Neutrophil (primary cell): ENCODE measurements at regions not wholly inside any gene's neighbourhood (a gene's known extent, or its start where the extent isn't known, plus 50 kb on each side); places are given as distances from the start of the nearest gene placed in this dataset.

Experiments
- H3K27ac ChIP-seq: fragments of 200-600 bp; sonication (generic); 2 replicates; pipeline ENCODE4 v1.5.1; 2016; ENCODE audit warnings: mild to moderate bottlenecking, moderate library complexity
- H3K27me3 ChIP-seq: fragments of 200-600 bp; sonication (generic); 2 replicates; pipeline ENCODE4 v1.6.0; 2016; ENCODE audit warnings: mild to moderate bottlenecking
- H3K36me3 ChIP-seq: fragments of 200-600 bp; sonication (generic); 2 replicates; pipeline ENCODE4 v1.5.1; 2017
- H3K4me1 ChIP-seq, 2 experiments: fragments of 200-600 bp in 1 of 2; sonication (generic) in 1 of 2; 1 replicate in 1 of 2; 2 replicates in 1 of 2; pipeline versions ENCODE4 v1.5.1 to v1.6.1; 2013 to 2016; ENCODE audit warnings: low read depth in 1 of 2, low read length in 1 of 2, mild to moderate bottlenecking in 1 of 2, moderate library complexity in 1 of 2; ENCODE audit not compliant: control insufficient read depth in 1 of 2, insufficient read depth in 1 of 2
- H3K4me3 ChIP-seq, 2 experiments: fragments of 200-600 bp in 1 of 2; sonication (generic) in 1 of 2; 1 replicate in 1 of 2; 2 replicates in 1 of 2; pipeline ENCODE4 v1.5.1; 2013 to 2016; ENCODE audit warnings: low read depth in 1 of 2, low read length in 1 of 2, mild to moderate bottlenecking in 1 of 2, moderate library complexity in 1 of 2
- H3K9me3 ChIP-seq: fragments of 200-600 bp; sonication (generic); 2 replicates; pipeline ENCODE4 v1.5.1; 2016
- TF ChIP-seq, protein P1 (sequence below): fragments of 200-600 bp; sonication (generic); IDR thresholded peaks from 2 replicates; pipeline ENCODE4 v1.5.1; 2016; ENCODE audit warnings: antibody characterized with exemption

DNA sequence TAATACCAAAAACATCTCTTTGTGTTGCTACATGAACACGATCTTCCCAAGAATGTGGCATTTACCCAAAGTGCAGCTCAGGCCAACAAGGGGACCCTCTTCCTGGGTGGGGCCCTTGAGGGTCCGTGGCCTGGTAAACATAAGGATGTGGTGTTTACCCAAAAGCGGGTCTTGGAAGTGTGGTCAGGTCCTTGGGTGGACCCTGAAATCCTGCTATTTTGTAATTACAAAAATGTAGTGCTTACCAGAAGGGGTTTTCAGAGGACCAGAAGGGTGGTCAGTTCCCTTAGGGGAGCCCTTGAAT, 87.8 kb upstream of the PRDM11 start:
- TF ChIP-seq, protein P1, sequence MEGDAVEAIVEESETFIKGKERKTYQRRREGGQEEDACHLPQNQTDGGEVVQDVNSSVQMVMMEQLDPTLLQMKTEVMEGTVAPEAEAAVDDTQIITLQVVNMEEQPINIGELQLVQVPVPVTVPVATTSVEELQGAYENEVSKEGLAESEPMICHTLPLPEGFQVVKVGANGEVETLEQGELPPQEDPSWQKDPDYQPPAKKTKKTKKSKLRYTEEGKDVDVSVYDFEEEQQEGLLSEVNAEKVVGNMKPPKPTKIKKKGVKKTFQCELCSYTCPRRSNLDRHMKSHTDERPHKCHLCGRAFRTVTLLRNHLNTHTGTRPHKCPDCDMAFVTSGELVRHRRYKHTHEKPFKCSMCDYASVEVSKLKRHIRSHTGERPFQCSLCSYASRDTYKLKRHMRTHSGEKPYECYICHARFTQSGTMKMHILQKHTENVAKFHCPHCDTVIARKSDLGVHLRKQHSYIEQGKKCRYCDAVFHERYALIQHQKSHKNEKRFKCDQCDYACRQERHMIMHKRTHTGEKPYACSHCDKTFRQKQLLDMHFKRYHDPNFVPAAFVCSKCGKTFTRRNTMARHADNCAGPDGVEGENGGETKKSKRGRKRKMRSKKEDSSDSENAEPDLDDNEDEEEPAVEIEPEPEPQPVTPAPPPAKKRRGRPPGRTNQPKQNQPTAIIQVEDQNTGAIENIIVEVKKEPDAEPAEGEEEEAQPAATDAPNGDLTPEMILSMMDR, result no peak
- Histone ChIP-seq H3K4me1 (peaks cover 20 to 32% of the 10 kb centered on the region in 2 experiments), H3K36me3 (no peaks in the 10 kb centered on the region), H3K9me3 (no peaks in the 10 kb centered on the region), H3K27me3 (no peaks in the 10 kb centered on the region), H3K4me3 (no peak overlapping the region), H3K27ac (no peak overlapping the region)

DNA sequence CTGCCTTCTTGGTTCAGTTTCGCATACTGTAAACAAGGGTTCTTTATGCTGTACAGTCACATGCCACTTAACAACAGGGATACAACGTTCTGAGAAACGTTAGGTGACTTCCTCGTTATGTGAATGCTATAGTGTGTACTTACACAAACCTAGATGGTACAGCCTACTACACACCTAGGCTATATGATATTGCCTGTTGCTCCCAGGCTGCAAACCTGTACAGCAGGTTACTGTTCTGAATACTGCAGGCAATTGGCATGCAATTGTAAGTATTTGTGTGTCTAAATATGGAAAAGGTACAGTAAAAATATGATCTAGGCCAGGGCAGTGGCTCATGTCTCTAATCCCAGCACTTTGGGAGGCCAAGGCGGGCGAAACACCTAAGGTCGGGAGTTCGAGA, 85.7 kb upstream of the PRDM11 start:
- Histone ChIP-seq H3K4me3 (no peak overlapping the region), H3K9me3 (no peaks in the 10 kb centered on the region), H3K4me1 (peaks cover 25 to 32% of the 10 kb centered on the region in 2 experiments), H3K27me3 (no peaks in the 10 kb centered on the region), H3K27ac (peak overlapping the region; percentile 69), H3K36me3 (no peaks in the 10 kb centered on the region)
- TF ChIP-seq, protein P1, result no peak

DNA sequence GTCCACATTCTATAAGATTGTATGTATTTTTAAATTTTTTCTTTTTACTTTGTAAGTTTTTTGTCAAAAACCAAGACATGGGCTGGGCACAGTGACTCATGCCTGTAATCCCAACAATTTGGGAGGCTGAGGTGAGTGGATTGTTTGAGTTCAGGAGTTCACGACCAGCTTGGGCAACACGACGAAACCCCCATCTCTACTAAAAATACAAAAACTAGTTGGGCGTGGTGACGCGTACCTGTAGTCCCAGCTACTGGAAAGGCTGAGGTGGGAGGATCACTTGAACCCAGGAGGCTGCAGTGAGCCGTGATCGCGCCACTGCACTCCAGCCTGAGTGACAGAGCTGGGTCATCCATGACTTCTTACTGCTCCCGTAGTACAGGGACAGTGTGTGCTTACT, 84.8 kb upstream of the PRDM11 start:
- TF ChIP-seq, protein P1, result no peak
- Histone ChIP-seq H3K4me3 (no peak overlapping the region), H3K4me1 (peaks cover 25 to 32% of the 10 kb centered on the region in 2 experiments), H3K9me3 (no peaks in the 10 kb centered on the region), H3K27me3 (no peaks in the 10 kb centered on the region), H3K36me3 (no peaks in the 10 kb centered on the region), H3K27ac (no peak overlapping the region)

DNA sequence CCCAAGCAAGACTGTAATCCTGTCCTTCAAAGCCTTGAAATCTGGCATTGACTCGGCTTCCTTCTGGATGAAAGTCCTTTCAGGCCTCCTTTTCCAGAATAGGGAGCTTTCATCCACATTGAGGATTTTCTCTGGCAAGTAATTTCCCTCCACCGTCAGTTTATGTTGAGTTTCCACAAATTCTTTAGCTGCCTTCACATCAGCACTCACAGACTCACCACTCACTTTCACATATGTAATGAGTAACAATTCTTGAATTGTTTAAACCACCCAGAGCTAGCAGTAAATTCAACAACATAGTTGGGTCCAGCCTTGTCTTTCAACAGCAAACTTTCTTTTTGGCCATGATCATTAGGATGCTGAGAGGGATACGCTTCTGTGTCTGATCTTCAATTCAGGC, 84.3 kb upstream of the PRDM11 start:
- TF ChIP-seq, protein P1, result no peak
- Histone ChIP-seq H3K4me1 (peaks cover 25 to 32% of the 10 kb centered on the region in 2 experiments), H3K27ac (peak overlapping the region; percentile 4), H3K4me3 (no peak overlapping the region), H3K27me3 (no peaks in the 10 kb centered on the region), H3K36me3 (no peaks in the 10 kb centered on the region), H3K9me3 (no peaks in the 10 kb centered on the region)

DNA sequence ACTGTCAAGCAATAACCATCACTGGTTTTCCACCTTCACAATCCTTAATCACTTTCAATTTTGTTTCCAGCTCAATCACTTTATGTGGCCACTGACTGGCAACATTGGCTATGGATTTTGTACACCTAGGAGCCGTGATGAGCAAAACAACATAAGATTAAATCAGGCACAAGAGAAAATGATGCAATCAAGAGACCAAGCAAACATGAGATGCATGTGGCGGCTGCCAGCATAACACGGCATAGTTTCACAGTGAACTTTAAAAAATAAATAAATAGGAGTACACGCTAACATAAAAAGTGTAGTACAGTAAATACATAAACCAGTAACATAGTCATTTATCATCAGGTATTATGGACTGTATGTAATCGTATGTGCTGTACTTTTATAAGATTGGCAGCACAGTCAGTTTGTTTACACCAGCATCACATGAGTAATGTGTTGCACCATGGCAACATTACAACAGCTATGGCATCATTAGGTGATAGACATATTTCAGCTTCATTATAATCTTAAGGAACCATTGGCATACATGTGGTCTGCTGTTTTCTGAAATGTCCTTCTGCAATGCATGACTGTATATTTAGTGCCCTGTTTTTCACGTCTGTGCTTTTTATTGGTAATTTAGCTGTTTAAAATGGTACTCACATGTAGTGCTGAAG, 83.3 kb upstream of the PRDM11 start:
- TF ChIP-seq, protein P1, result no peak
- peaks cover 25 to 27% of the 10 kb centered on the region in 2 experiments for H3K4me1 ChIP-seq
- H3K27me3 ChIP-seq, result no peaks in the 10 kb centered on the region
- no peak overlapping the region for H3K4me3 ChIP-seq
- H3K27ac ChIP-seq, result peak overlapping the region; percentile 75
- H3K36me3 ChIP-seq, result no peaks in the 10 kb centered on the region
- H3K9me3 ChIP-seq, result no peaks in the 10 kb centered on the region

DNA sequence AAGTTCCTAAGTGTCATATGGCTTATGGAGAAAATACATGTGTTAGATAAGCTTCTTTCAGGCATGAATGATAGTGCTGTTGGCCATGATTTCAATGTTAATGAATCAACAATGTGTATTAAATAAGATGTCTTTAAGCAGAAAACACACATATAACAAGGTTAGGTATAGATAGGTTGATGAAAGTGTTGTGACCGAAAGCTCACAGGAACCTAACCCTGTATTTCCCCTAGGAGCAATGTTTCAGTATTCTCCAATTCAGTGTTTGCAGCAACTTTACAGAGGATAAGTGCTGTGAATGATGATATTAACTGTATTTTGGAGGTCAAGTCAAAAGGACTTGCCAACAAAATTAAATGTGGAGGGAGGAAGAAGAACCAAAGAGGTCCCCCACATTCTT, 82.8 kb upstream of the PRDM11 start:
- Histone ChIP-seq H3K4me3 (no peak overlapping the region), H3K4me1 (peaks cover 21 to 25% of the 10 kb centered on the region in 2 experiments), H3K36me3 (no peaks in the 10 kb centered on the region), H3K27ac (peak overlapping the region; percentile 75), H3K9me3 (no peaks in the 10 kb centered on the region), H3K27me3 (no peaks in the 10 kb centered on the region)
- TF ChIP-seq, protein P1, result no peak
